ENCODE measurements at regions not wholly inside any gene's neighbourhood (a gene's known extent, or its start where the extent isn't known, plus 50 kb on each side); places are given as distances from the start of the nearest gene placed in this dataset.

- Histone ChIP-seq H3K14ac (ENCODE audit: low read length) (no peak overlapping the region), H3K23ac (ENCODE audit: low read depth, low read length, poor library complexity) (no peak overlapping the region), H2AFZ (ENCODE audit: low read length) (no peak overlapping the region), H3K4me2 (ENCODE audit: insufficient read depth, low read length, poor library complexity, severe bottlenecking) (no peak overlapping the region), H3K4ac (ENCODE audit: low read length) (no peak overlapping the region), H4K8ac (ENCODE audit: low read depth, low read length) (no peak overlapping the region), H4K91ac (ENCODE audit: low read depth, low read length, poor library complexity) (no peak overlapping the region), H2BK12ac (ENCODE audit: low read length) (no peak overlapping the region), H3K9me3 (replicated peaks in 1 of 2; ENCODE audit: control insufficient read depth in 2 of 2, insufficient read depth in 1 of 2, low read depth in 1 of 2, low read length in 2 of 2) (no peaks in the 10 kb centered on the region), H3K27me3 (ENCODE audit: control insufficient read depth in 3 of 3, insufficient read depth in 3 of 3, low read depth in 1 of 3, low read length in 3 of 3) (no peaks in the 10 kb centered on the region), H3K4me1 (ENCODE audit: control insufficient read depth in 2 of 2, insufficient read depth in 1 of 2, low read depth in 1 of 2, low read length in 2 of 2) (no peaks in the 10 kb centered on the region), H2AK5ac (ENCODE audit: low read depth, low read length) (no peak overlapping the region), H3K18ac (ENCODE audit: low read length) (no peak overlapping the region), H3K27ac (replicated peaks; ENCODE audit: low read length) (no peak overlapping the region), H2BK120ac (ENCODE audit: low read depth, low read length) (no peak overlapping the region), H3K79me1 (ENCODE audit: low read depth, low read length) (no peaks in the 10 kb centered on the region), H3K9ac (ENCODE audit: low read depth, low read length, poor library complexity) (no peak overlapping the region), H2BK5ac (ENCODE audit: low read length) (no peak overlapping the region), H2BK15ac (ENCODE audit: low read length) (no peak overlapping the region), H3K36me3 (replicated peaks in 1 of 2; ENCODE audit: control insufficient read depth in 2 of 2, insufficient read depth in 2 of 2, low read length in 2 of 2) (no peaks in the 10 kb centered on the region), H3K4me3 (ENCODE audit: low read length in 2 of 2) (no peak overlapping the region)
- WGBS, 2 donors (ENCODE audit: extremely low coverage in 2 of 2, insufficient read length in 2 of 2, insufficient replicate concordance in 1 of 2), result no CpG with 5 or more reads among the region's 1 CpG
- DNase-seq (ENCODE audit: low spot score), result no peak
These were observed 500.5 kb downstream of the FAM181B start for GRCh38 chr11:82233201-82233600.

DNA sequence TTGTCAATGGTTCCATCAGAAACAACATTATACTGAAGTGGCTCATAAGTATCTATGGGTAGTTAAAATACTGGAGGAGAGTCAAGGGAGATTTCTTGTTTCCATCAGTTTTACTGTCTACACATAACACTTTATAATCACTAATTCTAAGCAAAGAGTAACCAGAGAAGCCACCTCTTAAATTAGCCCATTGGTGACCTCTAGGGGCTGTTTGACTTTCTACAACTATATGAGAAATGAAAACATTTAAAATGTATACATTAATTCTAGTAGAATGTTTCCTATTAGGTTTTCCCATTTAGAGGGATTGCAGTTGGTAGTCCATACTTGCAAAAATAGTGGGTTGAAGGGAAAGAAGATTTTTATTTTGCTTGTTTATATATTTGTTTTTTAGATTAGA lies 504.3 kb downstream of the FAM181B start:
- Histone ChIP-seq H3K4me1 (ENCODE audit: control insufficient read depth in 2 of 2, insufficient read depth in 1 of 2, low read depth in 1 of 2, low read length in 2 of 2) (no peaks in the 10 kb centered on the region), H3K9ac (ENCODE audit: low read depth, low read length, poor library complexity) (no peak overlapping the region), H2AFZ (ENCODE audit: low read length) (no peak overlapping the region), H2AK5ac (ENCODE audit: low read depth, low read length) (no peak overlapping the region), H2BK15ac (ENCODE audit: low read length) (no peak overlapping the region), H2BK5ac (ENCODE audit: low read length) (no peak overlapping the region), H3K23ac (ENCODE audit: low read depth, low read length, poor library complexity) (no peak overlapping the region), H2BK120ac (ENCODE audit: low read depth, low read length) (no peak overlapping the region), H4K91ac (ENCODE audit: low read depth, low read length, poor library complexity) (no peak overlapping the region), H3K4me2 (ENCODE audit: insufficient read depth, low read length, poor library complexity, severe bottlenecking) (no peak overlapping the region), H4K8ac (ENCODE audit: low read depth, low read length) (no peak overlapping the region), H3K36me3 (replicated peaks in 1 of 2; ENCODE audit: control insufficient read depth in 2 of 2, insufficient read depth in 2 of 2, low read length in 2 of 2) (no peaks in the 10 kb centered on the region), H3K14ac (ENCODE audit: low read length) (no peak overlapping the region), H3K4ac (ENCODE audit: low read length) (no peak overlapping the region), H3K79me1 (ENCODE audit: low read depth, low read length) (no peaks in the 10 kb centered on the region), H3K27ac (replicated peaks; ENCODE audit: low read length) (no peak overlapping the region), H3K27me3 (ENCODE audit: control insufficient read depth in 3 of 3, insufficient read depth in 3 of 3, low read depth in 1 of 3, low read length in 3 of 3) (no peaks in the 10 kb centered on the region), H3K9me3 (replicated peaks in 1 of 2; ENCODE audit: control insufficient read depth in 2 of 2, insufficient read depth in 1 of 2, low read depth in 1 of 2, low read length in 2 of 2) (no peaks in the 10 kb centered on the region), H2BK12ac (ENCODE audit: low read length) (no peak overlapping the region), H3K4me3 (ENCODE audit: low read length in 2 of 2) (no peak overlapping the region), H3K18ac (ENCODE audit: low read length) (no peak overlapping the region)
- no peak for DNase-seq (ENCODE audit: low spot score)

DNA sequence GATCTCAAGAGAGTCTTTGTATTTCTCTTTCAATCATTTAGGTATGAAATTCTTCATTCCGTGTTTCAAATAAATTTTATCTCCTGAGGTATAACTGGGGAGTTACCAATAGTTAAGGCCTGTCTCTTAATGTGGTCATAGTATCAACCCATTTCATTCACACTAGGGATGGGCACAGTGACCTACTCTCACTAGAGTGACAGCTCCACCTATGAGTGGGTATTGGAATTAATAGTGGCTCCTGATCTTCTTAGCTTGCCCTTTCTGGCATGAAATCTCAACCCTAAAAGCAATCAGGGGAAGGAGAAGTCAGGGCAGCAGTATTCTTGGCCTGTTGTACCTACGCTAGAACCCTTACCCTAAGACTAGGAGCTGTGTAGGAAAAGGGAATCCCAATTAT lies 507.7 kb downstream of the FAM181B start:
- Histone ChIP-seq H3K4ac (ENCODE audit: low read length) (no peak overlapping the region), H3K23ac (ENCODE audit: low read depth, low read length, poor library complexity) (no peak overlapping the region), H3K9ac (ENCODE audit: low read depth, low read length, poor library complexity) (no peak overlapping the region), H3K9me3 (replicated peaks in 1 of 2; ENCODE audit: control insufficient read depth in 2 of 2, insufficient read depth in 1 of 2, low read depth in 1 of 2, low read length in 2 of 2) (no peaks in the 10 kb centered on the region), H2AK5ac (ENCODE audit: low read depth, low read length) (no peak overlapping the region), H2AFZ (ENCODE audit: low read length) (no peak overlapping the region), H4K91ac (ENCODE audit: low read depth, low read length, poor library complexity) (no peak overlapping the region), H3K27me3 (ENCODE audit: control insufficient read depth in 3 of 3, insufficient read depth in 3 of 3, low read depth in 1 of 3, low read length in 3 of 3) (no peaks in the 10 kb centered on the region), H2BK5ac (ENCODE audit: low read length) (no peak overlapping the region), H4K8ac (ENCODE audit: low read depth, low read length) (no peak overlapping the region), H3K4me3 (ENCODE audit: low read length in 2 of 2) (no peak overlapping the region), H3K14ac (ENCODE audit: low read length) (no peak overlapping the region), H3K4me1 (ENCODE audit: control insufficient read depth in 2 of 2, insufficient read depth in 1 of 2, low read depth in 1 of 2, low read length in 2 of 2) (no peaks in the 10 kb centered on the region), H3K36me3 (replicated peaks in 1 of 2; ENCODE audit: control insufficient read depth in 2 of 2, insufficient read depth in 2 of 2, low read length in 2 of 2) (no peaks in the 10 kb centered on the region), H3K27ac (replicated peaks; ENCODE audit: low read length) (no peak overlapping the region), H3K18ac (ENCODE audit: low read length) (no peak overlapping the region), H2BK12ac (ENCODE audit: low read length) (no peak overlapping the region), H3K4me2 (ENCODE audit: insufficient read depth, low read length, poor library complexity, severe bottlenecking) (no peak overlapping the region), H3K79me1 (ENCODE audit: low read depth, low read length) (no peaks in the 10 kb centered on the region), H2BK120ac (ENCODE audit: low read depth, low read length) (no peak overlapping the region), H2BK15ac (ENCODE audit: low read length) (no peak overlapping the region)
- no peak for DNase-seq (ENCODE audit: low spot score)
- WGBS, 2 donors (ENCODE audit: extremely low coverage in 2 of 2, insufficient read length in 2 of 2, insufficient replicate concordance in 1 of 2), result no CpG with 5 or more reads among the region's 2 CpGs

DNA sequence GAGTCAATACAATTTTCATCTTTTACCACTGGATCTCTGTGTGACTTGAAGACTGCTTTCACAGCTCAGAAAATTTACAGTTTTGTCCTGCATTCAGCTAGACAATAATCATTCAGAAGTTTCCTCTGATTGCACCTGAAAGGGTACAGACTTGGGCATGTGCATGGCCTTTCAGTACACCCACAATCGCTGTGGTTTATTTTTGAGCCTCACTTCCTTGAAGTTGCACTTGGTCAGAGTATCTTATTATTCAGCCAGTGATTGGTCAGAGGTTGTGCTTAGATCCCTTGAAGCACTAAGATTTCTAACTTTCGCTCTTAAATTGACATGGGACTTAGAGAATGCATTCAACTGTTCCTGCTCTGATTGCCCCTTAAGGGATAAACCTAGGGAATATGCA lies 508.2 kb downstream of the FAM181B start:
- no peak overlapping the region for H2AFZ ChIP-seq (ENCODE audit: low read length)
- no peaks in the 10 kb centered on the region for H3K9me3 ChIP-seq (replicated peaks in 1 of 2; ENCODE audit: control insufficient read depth in 2 of 2, insufficient read depth in 1 of 2, low read depth in 1 of 2, low read length in 2 of 2)
- no peak overlapping the region for H2BK120ac ChIP-seq (ENCODE audit: low read depth, low read length)
- no CpG with 5 or more reads among the region's 2 CpGs for WGBS, 2 donors (ENCODE audit: extremely low coverage in 2 of 2, insufficient read length in 2 of 2, insufficient replicate concordance in 1 of 2)
- H3K4me1 ChIP-seq (ENCODE audit: control insufficient read depth in 2 of 2, insufficient read depth in 1 of 2, low read depth in 1 of 2, low read length in 2 of 2), result no peaks in the 10 kb centered on the region
- H3K23ac ChIP-seq (ENCODE audit: low read depth, low read length, poor library complexity), result no peak overlapping the region
- H3K27me3 ChIP-seq (ENCODE audit: control insufficient read depth in 3 of 3, insufficient read depth in 3 of 3, low read depth in 1 of 3, low read length in 3 of 3), result no peaks in the 10 kb centered on the region
- H3K18ac ChIP-seq (ENCODE audit: low read length), result no peak overlapping the region
- H2BK15ac ChIP-seq (ENCODE audit: low read length), result no peak overlapping the region
- no peak overlapping the region for H3K14ac ChIP-seq (ENCODE audit: low read length)
- no peak for DNase-seq (ENCODE audit: low spot score)
- no peak overlapping the region for H3K9ac ChIP-seq (ENCODE audit: low read depth, low read length, poor library complexity)
- no peaks in the 10 kb centered on the region for H3K79me1 ChIP-seq (ENCODE audit: low read depth, low read length)
- H2AK5ac ChIP-seq (ENCODE audit: low read depth, low read length), result no peak overlapping the region
- no peak overlapping the region for H3K27ac ChIP-seq (replicated peaks; ENCODE audit: low read length)
- no peak overlapping the region for H3K4ac ChIP-seq (ENCODE audit: low read length)
- H2BK12ac ChIP-seq (ENCODE audit: low read length), result no peak overlapping the region
- no peak overlapping the region for H2BK5ac ChIP-seq (ENCODE audit: low read length)
- no peak overlapping the region for H3K4me2 ChIP-seq (ENCODE audit: insufficient read depth, low read length, poor library complexity, severe bottlenecking)
- H4K91ac ChIP-seq (ENCODE audit: low read depth, low read length, poor library complexity), result no peak overlapping the region
- H4K8ac ChIP-seq (ENCODE audit: low read depth, low read length), result no peak overlapping the region
- no peaks in the 10 kb centered on the region for H3K36me3 ChIP-seq (replicated peaks in 1 of 2; ENCODE audit: control insufficient read depth in 2 of 2, insufficient read depth in 2 of 2, low read length in 2 of 2)
- no peak overlapping the region for H3K4me3 ChIP-seq (ENCODE audit: low read length in 2 of 2)
